ENCODE measurements at regions not wholly inside any gene's neighbourhood (a gene's known extent, or its start where the extent isn't known, plus 50 kb on each side); places are given as distances from the start of the nearest gene placed in this dataset.
"Not testable (repeated sequence)": the region's sequence is repeated elsewhere in the genome, so short reads cannot be mapped to it uniquely, and the experiment has no call there.

- no peak for DNase-seq
Observed at GRCh38 chr7:113204415-113204814, 86.1 kb upstream of the SMIM30 start.

GRCh38 chr7:113202284-113202683 lies 83.9 kb upstream of the SMIM30 start:
- DNase-seq: no peak

DNA sequence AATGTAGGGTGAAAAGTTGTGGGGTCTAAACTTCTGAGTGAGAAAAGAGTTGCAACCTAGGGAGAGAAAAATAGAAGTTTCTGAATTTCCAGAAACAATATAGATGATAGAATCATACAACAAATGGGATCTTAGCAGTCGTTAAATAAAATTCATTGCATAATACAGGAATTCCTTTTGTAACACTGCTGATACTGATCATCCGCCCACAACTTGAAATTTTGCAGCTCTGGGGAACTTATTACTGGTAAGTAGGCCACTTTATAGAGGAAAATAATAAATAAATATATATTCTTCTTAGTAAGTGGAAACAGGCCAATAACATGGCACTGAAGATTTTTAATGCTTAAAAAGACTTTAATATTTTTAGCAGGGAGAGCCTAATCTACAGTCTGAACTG lies 81.9 kb upstream of the SMIM30 start:
- DNase-seq: no peak

DNA sequence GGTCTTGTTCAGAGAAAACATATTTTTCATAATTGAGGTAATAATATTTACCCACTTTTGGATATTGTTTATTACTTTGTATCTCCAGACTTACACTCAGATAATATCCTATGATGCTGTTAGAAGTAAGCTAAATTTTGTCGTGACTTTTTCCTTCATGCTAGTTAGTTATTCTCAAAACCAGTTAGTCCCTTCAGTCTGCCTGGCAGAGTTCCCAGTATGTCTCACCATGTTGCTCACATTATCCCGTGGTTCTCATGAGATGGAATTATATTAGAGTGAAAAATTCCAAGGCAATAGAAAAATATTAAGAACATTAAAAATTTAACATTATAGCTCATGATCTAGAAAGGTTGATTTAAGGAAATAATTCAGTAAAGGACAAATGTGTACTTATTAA lies 81.5 kb upstream of the SMIM30 start:
- no peak for DNase-seq

GRCh38 chr7:113199136-113199535 lies 80.8 kb upstream of the SMIM30 start:
- DNase-seq: no peak

DNA sequence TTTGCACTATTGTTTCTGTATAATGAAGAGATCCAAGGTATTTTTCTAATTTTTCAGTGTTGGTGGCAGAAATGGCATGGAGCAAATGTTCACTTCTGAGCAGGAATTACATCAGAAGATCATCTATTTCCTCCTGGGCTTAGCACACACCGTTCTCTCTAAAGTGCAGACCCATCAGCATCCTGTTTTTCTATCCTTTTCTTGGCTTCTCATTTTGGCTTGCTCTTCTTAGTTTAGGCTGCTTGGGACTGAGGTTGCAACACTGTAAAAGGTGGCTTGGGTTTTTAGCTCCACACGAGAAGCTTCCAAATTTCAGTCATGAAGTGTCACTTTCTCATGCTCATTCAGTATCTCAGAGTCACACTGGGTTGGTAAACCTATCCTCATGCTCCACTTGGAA lies 79.9 kb upstream of the SMIM30 start:
- DNase-seq: no peak

DNA sequence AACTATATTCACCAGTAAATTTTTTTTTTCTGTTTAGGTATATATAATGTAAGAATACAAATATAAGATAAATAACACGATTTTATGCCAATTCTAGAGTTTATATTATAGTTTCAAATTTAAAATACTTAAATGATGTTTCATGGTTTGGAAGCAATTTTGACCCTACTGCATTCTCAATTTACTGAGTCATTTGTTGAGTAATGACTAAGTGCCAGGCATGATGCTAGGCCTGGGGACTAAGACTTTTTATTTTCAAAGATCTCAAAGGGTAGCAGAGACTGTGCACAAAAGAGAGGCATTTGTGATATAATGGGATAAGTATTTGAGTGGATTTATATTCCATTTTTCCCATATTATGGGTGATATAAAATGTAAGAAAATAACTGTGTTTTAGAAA lies 78.9 kb upstream of the SMIM30 start:
- DNase-seq: no peak

- DNase-seq: no peak
Observed at GRCh38 chr7:113188396-113188795, 70.0 kb upstream of the SMIM30 start.

DNA sequence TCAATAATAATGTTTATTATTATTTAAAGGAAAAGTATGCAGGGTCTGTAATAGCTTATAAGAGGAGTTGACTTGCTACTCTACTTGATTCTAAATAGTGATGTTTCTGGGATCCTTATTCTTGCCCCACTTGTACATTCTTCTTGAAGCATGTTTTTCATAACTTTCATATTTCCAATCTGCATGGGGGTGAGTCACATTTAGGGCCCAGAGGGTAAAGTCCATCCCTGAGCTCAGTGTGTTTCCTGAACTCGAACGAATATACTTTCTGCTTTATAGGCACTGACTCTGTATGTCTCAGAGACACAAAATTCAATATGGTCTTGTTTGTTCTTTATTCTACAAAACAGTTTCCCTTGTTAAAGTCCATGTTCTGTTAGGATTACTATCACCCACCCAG lies 61.0 kb upstream of the SMIM30 start:
- DNase-seq: no peak

DNA sequence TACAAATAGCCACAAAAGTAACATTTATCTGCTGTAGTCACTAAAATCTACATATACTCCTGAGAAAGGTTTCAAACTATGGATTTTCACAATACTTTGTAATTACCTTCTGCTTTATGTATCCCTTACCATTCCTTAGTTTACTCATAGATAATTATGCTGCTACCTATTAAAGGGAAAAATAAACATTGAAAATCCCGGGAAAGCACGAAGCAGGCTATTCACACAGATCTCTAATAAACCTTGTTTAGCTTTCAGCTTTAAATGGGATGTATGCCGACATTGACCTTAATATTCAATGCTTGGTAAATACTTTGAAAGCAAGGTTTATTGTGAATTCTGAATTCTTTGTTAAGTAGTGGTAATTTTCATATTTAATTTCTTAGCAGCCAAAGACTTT lies 58.5 kb upstream of the SMIM30 start:
- DNase-seq: no peak

- not testable (repeated sequence) for DNase-seq
Observed at GRCh38 chr7:113176180-113176579, 57.8 kb upstream of the SMIM30 start.

- no peak for DNase-seq
Observed at GRCh38 chr7:113175525-113176104, 57.3 kb upstream of the SMIM30 start.

DNA sequence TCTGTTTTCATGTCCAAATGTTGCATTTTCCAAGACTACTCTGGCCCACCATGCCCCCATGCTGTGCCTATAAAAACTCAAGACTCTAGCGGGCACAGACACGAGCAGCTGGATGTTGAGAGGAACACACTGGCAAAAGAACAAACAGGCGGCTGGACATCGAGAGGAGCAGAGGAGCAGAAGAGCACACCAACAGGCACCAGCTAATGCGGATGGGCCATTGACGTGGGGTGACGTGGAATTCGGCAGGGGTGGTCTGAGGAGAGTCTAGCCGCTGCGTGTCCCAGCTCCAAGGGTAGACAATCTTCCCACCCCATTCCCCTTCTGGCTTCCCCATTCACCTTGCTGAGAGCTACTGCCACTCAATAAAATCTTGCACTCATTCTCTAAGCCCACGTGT lies 54.4 kb upstream of the SMIM30 start:
- DNase-seq: no peak

DNA sequence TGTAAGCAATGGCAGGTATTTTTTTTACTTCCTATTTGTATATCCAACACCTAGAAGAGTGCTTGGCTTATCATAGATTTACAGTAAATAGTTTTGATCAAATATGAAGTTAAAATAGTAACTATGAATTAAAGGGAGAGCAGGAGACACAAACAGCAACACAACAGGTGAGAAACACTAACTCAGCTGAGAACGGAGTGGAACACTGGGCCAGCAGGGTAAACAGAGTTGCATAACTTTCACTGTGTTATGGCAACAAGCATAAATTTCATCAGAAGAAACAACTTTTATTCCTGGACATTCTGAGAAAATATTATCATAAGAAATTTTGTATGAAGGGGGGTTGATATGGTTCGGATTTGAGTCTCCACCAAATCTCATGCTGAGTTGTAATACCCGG lies 52.2 kb upstream of the SMIM30 start:
- no peak for DNase-seq
